Hepatocyte (in vitro differentiated cells): ENCODE measurements at regions not wholly inside any gene's neighbourhood (a gene's known extent, or its start where the extent isn't known, plus 50 kb on each side); places are given as distances from the start of the nearest gene placed in this dataset.

Experiments
- DNase-seq: peaks from one replicate; pipeline ENCODE4 v3.0.0-alpha.2; 2016; ENCODE audit warnings: low spot score
- H2AFZ ChIP-seq: fragments of 200-600 bp; sonication (generic); 2 replicates; pipeline ENCODE4 v1.6.0; 2016; ENCODE audit warnings: antibody characterized with exemption, mild to moderate bottlenecking
- H3K27ac ChIP-seq: fragments of 200-600 bp; sonication (generic); 2 replicates; pipeline ENCODE4 v1.5.1; 2016; ENCODE audit warnings: mild to moderate bottlenecking
- H3K27me3 ChIP-seq: fragments of 200-600 bp; sonication (generic); 2 replicates; pipeline ENCODE4 v1.6.1; 2016
- H3K36me3 ChIP-seq: fragments of 200-600 bp; sonication (generic); replicated peaks from 2 replicates; pipeline ENCODE4 v1.5.1; 2016; ENCODE audit warnings: low read depth; ENCODE audit not compliant: insufficient read depth
- H3K4me1 ChIP-seq: fragments of 200-600 bp; sonication (generic); 2 replicates; pipeline ENCODE4 v1.5.1; 2016; ENCODE audit warnings: mild to moderate bottlenecking, moderate library complexity; ENCODE audit not compliant: insufficient read depth
- H3K4me2 ChIP-seq: fragments of 200-600 bp; sonication (generic); 2 replicates; pipeline ENCODE4 v1.6.0; 2016
- H3K4me3 ChIP-seq: fragments of 200-600 bp; sonication (generic); 2 replicates; pipeline ENCODE4 v1.5.1; 2016; ENCODE audit warnings: mild to moderate bottlenecking
- H3K79me2 ChIP-seq: fragments of 200-600 bp; sonication (generic); 2 replicates; pipeline ENCODE4 v1.6.0; 2017; ENCODE audit warnings: mild to moderate bottlenecking
- H3K9me2 ChIP-seq: fragments of 200-600 bp; sonication (generic); replicated peaks from 2 replicates; pipeline ENCODE4 v1.6.0; 2017; ENCODE audit warnings: mild to moderate bottlenecking; ENCODE audit not compliant: insufficient read depth
- H3K9me3 ChIP-seq: fragments of 200-600 bp; sonication (generic); 2 replicates; pipeline ENCODE4 v1.5.1; 2016; ENCODE audit warnings: low read depth, mild to moderate bottlenecking
- H4K20me1 ChIP-seq: fragments of 200-600 bp; sonication (generic); 2 replicates; pipeline ENCODE4 v1.6.0; 2016; ENCODE audit warnings: mild to moderate bottlenecking; ENCODE audit not compliant: insufficient read depth, poor library complexity, severe bottlenecking
- CTCF ChIP-seq: fragments of 200-600 bp; sonication (generic); IDR thresholded peaks from 2 replicates; pipeline ENCODE4 v1.5.1; 2016; ENCODE audit warnings: antibody characterized with exemption, mild to moderate bottlenecking; ENCODE audit not compliant: poor library complexity
- EZH2 ChIP-seq: fragments of 200-600 bp; sonication (generic); IDR thresholded peaks from 2 replicates; pipeline ENCODE4 v1.6.1; 2016; ENCODE audit warnings: antibody characterized with exemption, mild to moderate bottlenecking, borderline replicate concordance
- EZH2phosphoT487 ChIP-seq: fragments of 200-600 bp; sonication (generic); IDR thresholded peaks from one replicate; pipeline ENCODE4 v1.6.1; 2018; ENCODE audit warnings: antibody characterized with exemption, mild to moderate bottlenecking, low read depth, moderate library complexity; ENCODE audit not compliant: unreplicated experiment, severe bottlenecking
- WGBS: methylation state at CpG from one replicate; pipeline ENCODE4 v1.1.6; 2016; ENCODE audit warnings: low lambda C conversion rate; ENCODE audit errors: missing lambda C conversion rate; 5-methylcytosine and 5-hydroxymethylcytosine counted together

GRCh38 chr6:17002123-17002522, 99.7 kb upstream of the STMND1 start:
- no peaks in the 10 kb centered on the region for H3K9me3 ChIP-seq

GRCh38 chr6:17001188-17001587, 100.7 kb upstream of the STMND1 start:
- Histone ChIP-seq H3K27ac (no peak overlapping the region), H3K79me2 (no peaks in the 10 kb centered on the region), H3K4me2 (no peak overlapping the region), H3K36me3 (no peaks in the 10 kb centered on the region), H3K4me3 (no peak overlapping the region), H2AFZ (no peak overlapping the region), H3K9me2 (no peaks in the 10 kb centered on the region), H3K27me3 (peaks cover 5% of the 10 kb centered on the region), H3K9me3 (no peaks in the 10 kb centered on the region), H3K4me1 (no peaks in the 10 kb centered on the region), H4K20me1 (no peaks in the 10 kb centered on the region)
- 79% methylated on average over 1 of the region's 1 CpG for WGBS
- TF ChIP-seq EZH2phosphoT487 (no peak), EZH2 (no peak), CTCF (no peak)
- no peak for DNase-seq

More at GRCh38 chr6:17002123-17002522, 99.7 kb upstream of the STMND1 start:
- H3K79me2 ChIP-seq, result no peaks in the 10 kb centered on the region
- H3K27ac ChIP-seq, result no peak overlapping the region
- no peaks in the 10 kb centered on the region for H4K20me1 ChIP-seq
- H3K9me2 ChIP-seq, result no peaks in the 10 kb centered on the region
- 91% methylated on average over 2 of the region's 2 CpGs for WGBS
- no peak for DNase-seq
- no peaks in the 10 kb centered on the region for H3K36me3 ChIP-seq
- H3K4me1 ChIP-seq, result no peaks in the 10 kb centered on the region
- no peak overlapping the region for H3K4me2 ChIP-seq
- no peak for TF ChIP-seq CTCF
- no peak for TF ChIP-seq EZH2
- TF ChIP-seq EZH2phosphoT487, result no peak
- peaks cover 5% of the 10 kb centered on the region for H3K27me3 ChIP-seq
- H3K4me3 ChIP-seq, result no peak overlapping the region
- H2AFZ ChIP-seq, result no peak overlapping the region

DNA sequence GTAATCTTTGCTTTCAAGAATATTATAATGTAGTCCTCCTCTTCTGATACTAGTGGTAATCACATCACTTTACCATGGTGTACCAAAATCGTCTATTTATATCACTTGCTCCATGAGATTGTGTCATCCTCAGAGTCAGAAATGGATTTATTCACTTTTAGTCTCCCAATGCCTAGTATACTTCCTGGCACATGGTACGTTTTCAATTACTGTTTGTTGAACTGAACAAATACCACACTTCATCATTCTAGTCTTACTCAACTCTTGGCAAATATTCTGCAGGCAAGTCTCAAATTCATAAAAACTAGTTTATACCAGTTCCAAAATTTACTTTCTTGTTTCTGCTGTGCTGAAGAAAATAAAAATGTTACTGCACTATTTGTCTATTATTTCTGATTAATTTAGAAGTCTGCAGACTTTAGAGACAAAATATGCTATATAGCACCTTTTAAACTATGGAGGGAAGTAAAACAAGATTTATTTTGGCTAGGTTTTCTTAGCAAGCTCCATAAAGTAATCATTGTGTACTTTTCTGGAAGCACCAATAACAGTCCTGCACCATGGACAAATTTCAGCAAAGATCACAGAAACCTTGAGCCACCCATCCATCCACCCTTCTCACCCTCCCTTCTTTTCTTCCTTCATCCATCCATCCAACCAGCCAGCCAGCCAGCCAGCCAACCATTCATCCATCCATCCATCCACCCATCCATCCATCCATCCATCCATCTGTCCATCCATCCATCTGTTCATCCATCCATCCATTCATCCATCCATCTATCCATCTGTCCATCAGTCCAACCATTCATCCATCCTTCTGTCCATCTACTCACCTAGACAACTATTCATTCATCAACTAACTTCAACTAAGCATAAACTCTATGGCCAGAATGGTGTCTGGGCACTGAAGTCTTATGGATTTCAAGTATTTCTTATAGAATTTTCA, 102.1 kb upstream of the STMND1 start:
- Histone ChIP-seq H4K20me1 (no peaks in the 10 kb centered on the region), H3K4me3 (no peak overlapping the region), H2AFZ (no peak overlapping the region), H3K27me3 (peaks cover 5% of the 10 kb centered on the region), H3K36me3 (no peaks in the 10 kb centered on the region), H3K79me2 (no peaks in the 10 kb centered on the region), H3K9me3 (no peaks in the 10 kb centered on the region), H3K9me2 (no peaks in the 10 kb centered on the region), H3K4me1 (no peaks in the 10 kb centered on the region), H3K4me2 (no peak overlapping the region), H3K27ac (peak overlapping the region; percentile 5)
- TF ChIP-seq EZH2 (no peak), CTCF (no peak)
- WGBS, result 47% methylated on average over 2 of the region's 2 CpGs
- no peak for DNase-seq
